Smooth muscle cell (in vitro differentiated cells): ENCODE measurements at regions not wholly inside any gene's neighbourhood (a gene's known extent, or its start where the extent isn't known, plus 50 kb on each side); places are given as distances from the start of the nearest gene placed in this dataset.

Experiments
- DNase-seq: peaks from one replicate; lab custom pipeline; 2025; ENCODE audit not compliant: unreplicated experiment; lab: John Stamatoyannopoulos, UW
- H2AFZ ChIP-seq: fragments of 200-600 bp; sonication (generic); 2 replicates; pipeline ENCODE4 v1.6.0; 2016; ENCODE audit warnings: antibody characterized with exemption, low read depth, mild to moderate bottlenecking
- H3F3A ChIP-seq: fragments of 200-600 bp; sonication (generic); 2 replicates; pipeline ENCODE4 v1.6.0; 2017; ENCODE audit warnings: antibody characterized with exemption, low read depth
- H3K27ac ChIP-seq: fragments of 200-600 bp; sonication (generic); 2 replicates; pipeline ENCODE4 v1.5.1; 2016; ENCODE audit warnings: low read depth, mild to moderate bottlenecking
- H3K27me3 ChIP-seq: fragments of 200-600 bp; sonication (generic); 2 replicates; pipeline ENCODE4 v1.6.1; 2016; ENCODE audit warnings: low read depth, mild to moderate bottlenecking
- H3K36me3 ChIP-seq: fragments of 200-600 bp; sonication (generic); 2 replicates; pipeline ENCODE4 v1.5.1; 2016; ENCODE audit warnings: low read depth
- H3K4me1 ChIP-seq: fragments of 200-600 bp; sonication (generic); 2 replicates; pipeline ENCODE4 v1.5.1; 2016; ENCODE audit warnings: low read depth
- H3K4me2 ChIP-seq: fragments of 200-600 bp; sonication (generic); 2 replicates; pipeline ENCODE4 v1.6.0; 2016; ENCODE audit warnings: mild to moderate bottlenecking
- H3K4me3 ChIP-seq: fragments of 200-600 bp; sonication (generic); 2 replicates; pipeline ENCODE4 v1.5.1; 2016; ENCODE audit warnings: mild to moderate bottlenecking
- H3K79me2 ChIP-seq: fragments of 200-600 bp; sonication (generic); 2 replicates; pipeline ENCODE4 v1.6.0; 2016; ENCODE audit warnings: low read depth, mild to moderate bottlenecking
- H3K9ac ChIP-seq: fragments of 200-600 bp; sonication (generic); 2 replicates; pipeline ENCODE4 v1.6.0; 2016; ENCODE audit warnings: low read depth
- H3K9me3 ChIP-seq: fragments of 200-600 bp; sonication (generic); replicated peaks from 2 replicates; pipeline ENCODE4 v1.5.1; 2016; ENCODE audit warnings: low read depth
- H4K20me1 ChIP-seq: fragments of 200-600 bp; sonication (generic); 2 replicates; pipeline ENCODE4 v1.6.0; 2016; ENCODE audit warnings: low read depth
- WGBS: methylation state at CpG from one replicate; pipeline ENCODE4 v1.1.7; 2016; ENCODE audit warnings: low lambda C conversion rate; 5-methylcytosine and 5-hydroxymethylcytosine counted together
- TF ChIP-seq, protein P1 (sequence below): fragments of 200-600 bp; sonication (generic); IDR thresholded peaks from 2 replicates; pipeline ENCODE4 v1.5.1; 2017; ENCODE audit warnings: borderline replicate concordance, mild to moderate bottlenecking, antibody characterized with exemption; ENCODE audit not compliant: insufficient read depth, poor library complexity, severe bottlenecking

- Histone ChIP-seq H3K4me1 (no peaks in the 10 kb centered on the region), H2AFZ (no peak overlapping the region), H3K79me2 (no peaks in the 10 kb centered on the region), H4K20me1 (no peaks in the 10 kb centered on the region), H3K9me3 (no peaks in the 10 kb centered on the region), H3K4me3 (no peak overlapping the region), H3K27me3 (no peaks in the 10 kb centered on the region), H3K36me3 (no peaks in the 10 kb centered on the region), H3K27ac (peak overlapping the region; percentile 75), H3F3A (no peaks in the 10 kb centered on the region), H3K9ac (peak overlapping the region; percentile 42), H3K4me2 (peak overlapping the region; percentile 51)
- no peak for DNase-seq
- WGBS, result 51% methylated on average over 4 of the region's 4 CpGs
- TF ChIP-seq, protein P1, sequence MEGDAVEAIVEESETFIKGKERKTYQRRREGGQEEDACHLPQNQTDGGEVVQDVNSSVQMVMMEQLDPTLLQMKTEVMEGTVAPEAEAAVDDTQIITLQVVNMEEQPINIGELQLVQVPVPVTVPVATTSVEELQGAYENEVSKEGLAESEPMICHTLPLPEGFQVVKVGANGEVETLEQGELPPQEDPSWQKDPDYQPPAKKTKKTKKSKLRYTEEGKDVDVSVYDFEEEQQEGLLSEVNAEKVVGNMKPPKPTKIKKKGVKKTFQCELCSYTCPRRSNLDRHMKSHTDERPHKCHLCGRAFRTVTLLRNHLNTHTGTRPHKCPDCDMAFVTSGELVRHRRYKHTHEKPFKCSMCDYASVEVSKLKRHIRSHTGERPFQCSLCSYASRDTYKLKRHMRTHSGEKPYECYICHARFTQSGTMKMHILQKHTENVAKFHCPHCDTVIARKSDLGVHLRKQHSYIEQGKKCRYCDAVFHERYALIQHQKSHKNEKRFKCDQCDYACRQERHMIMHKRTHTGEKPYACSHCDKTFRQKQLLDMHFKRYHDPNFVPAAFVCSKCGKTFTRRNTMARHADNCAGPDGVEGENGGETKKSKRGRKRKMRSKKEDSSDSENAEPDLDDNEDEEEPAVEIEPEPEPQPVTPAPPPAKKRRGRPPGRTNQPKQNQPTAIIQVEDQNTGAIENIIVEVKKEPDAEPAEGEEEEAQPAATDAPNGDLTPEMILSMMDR, result no peak
Measured at GRCh38 chr14:49051328-49052060, 534.7 kb downstream of the RPS29 start.

- Histone ChIP-seq H3K79me2 (no peaks in the 10 kb centered on the region), H3K27ac (peak overlapping the region; percentile 75), H3K4me3 (no peak overlapping the region), H3K9me3 (no peaks in the 10 kb centered on the region), H3K4me2 (peak overlapping the region; percentile 22), H3F3A (no peaks in the 10 kb centered on the region), H4K20me1 (no peaks in the 10 kb centered on the region), H3K27me3 (no peaks in the 10 kb centered on the region), H3K9ac (peak overlapping the region; percentile 34), H3K4me1 (no peaks in the 10 kb centered on the region), H3K36me3 (no peaks in the 10 kb centered on the region), H2AFZ (no peak overlapping the region)
- DNase-seq, result no peak
- WGBS, result 55% methylated on average over 2 of the region's 2 CpGs
- TF ChIP-seq, protein P1, result no peak
Measured at GRCh38 chr14:49050822-49051221, 535.4 kb downstream of the RPS29 start.

DNA sequence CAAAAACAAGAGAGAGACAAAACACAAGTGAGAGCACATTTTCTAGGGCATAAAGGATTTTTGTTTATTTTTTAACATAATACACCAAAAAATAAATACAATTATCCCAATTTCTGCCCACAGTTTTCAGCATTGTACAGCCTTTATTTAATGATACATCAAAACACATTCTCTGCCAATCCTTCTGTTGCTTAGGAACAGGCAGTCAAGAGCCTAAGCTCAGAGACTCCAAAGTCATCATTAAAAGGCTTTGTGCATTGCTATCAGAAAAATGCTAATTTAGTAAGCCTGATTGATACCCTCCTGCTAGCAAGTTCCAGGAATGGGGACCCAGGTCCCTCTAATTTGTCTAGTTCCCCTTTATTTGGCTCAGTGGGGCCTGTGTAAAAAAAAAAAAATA lies 536.5 kb downstream of the RPS29 start:
- H3K9me3 ChIP-seq, result no peaks in the 10 kb centered on the region
- no peaks in the 10 kb centered on the region for H3K79me2 ChIP-seq
- H3K4me1 ChIP-seq, result no peaks in the 10 kb centered on the region

More for the DNA sequence above, 536.5 kb downstream of the RPS29 start:
- H3F3A ChIP-seq, result no peaks in the 10 kb centered on the region
- no peak overlapping the region for H2AFZ ChIP-seq
- no peak overlapping the region for H3K27ac ChIP-seq
- no peaks in the 10 kb centered on the region for H4K20me1 ChIP-seq
- no peak overlapping the region for H3K4me2 ChIP-seq
- H3K36me3 ChIP-seq, result no peaks in the 10 kb centered on the region
- no peaks in the 10 kb centered on the region for H3K27me3 ChIP-seq
- no peak overlapping the region for H3K9ac ChIP-seq
- TF ChIP-seq, protein P1, result no peak
- no peak for DNase-seq
- no peak overlapping the region for H3K4me3 ChIP-seq
